Amniotic epithelial cell (primary cell): ENCODE measurements at regions not wholly inside any gene's neighbourhood (a gene's known extent, or its start where the extent isn't known, plus 50 kb on each side); places are given as distances from the start of the nearest gene placed in this dataset.

Experiments used
- DNase-seq: peaks from one replicate; pipeline ENCODE4 v3.0.0-alpha.2; 2010; ENCODE audit warnings: low read depth

- DNase-seq = no peak
These were observed 200.6 kb upstream of the LDB2 start for GRCh38 chr4:17098996-17099395.

GRCh38 chr4:17098401-17098800 lies 200.0 kb upstream of the LDB2 start:
- no peak for DNase-seq

- DNase-seq = no peak
These were observed 198.9 kb upstream of the LDB2 start for GRCh38 chr4:17097362-17097761.

DNA sequence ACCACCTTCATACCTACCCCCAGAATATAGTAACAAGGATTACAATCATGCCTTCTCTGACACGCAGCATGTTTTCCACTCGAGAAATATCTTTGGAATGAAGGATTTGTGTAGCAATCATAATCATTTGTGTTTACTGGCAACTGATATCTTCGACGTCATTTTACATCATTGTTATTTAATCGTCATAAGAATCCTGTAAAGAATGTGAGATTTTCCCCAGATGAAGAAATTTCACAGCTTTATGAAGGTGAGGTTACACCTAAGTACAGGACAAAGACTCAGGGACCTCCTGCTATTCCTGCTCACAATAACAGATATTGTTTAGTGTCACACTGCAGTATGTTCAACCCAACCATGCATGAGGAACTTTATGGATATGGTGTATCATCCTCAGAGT lies 198.2 kb upstream of the LDB2 start:
- DNase-seq = no peak

DNA sequence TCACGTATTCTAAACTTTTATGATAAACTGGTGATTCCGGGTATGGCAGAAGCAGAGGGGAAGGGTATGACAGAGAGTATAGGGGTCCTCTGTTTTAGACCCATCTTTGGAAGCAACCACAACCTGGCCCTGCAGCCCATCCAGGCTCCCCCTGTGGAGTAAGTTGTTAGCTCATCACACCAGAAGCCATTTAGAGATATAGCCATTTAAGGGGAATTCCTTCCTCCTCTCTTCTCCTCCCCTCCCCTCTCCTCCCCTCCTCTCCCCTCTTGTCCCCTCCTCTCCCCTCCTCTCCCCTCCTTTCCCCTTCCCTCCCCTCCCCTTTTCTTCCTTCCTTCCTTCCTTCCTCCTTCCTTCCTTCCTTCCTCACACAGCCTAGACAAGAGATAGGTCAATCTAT lies 197.3 kb upstream of the LDB2 start:
- DNase-seq = no peak

DNA sequence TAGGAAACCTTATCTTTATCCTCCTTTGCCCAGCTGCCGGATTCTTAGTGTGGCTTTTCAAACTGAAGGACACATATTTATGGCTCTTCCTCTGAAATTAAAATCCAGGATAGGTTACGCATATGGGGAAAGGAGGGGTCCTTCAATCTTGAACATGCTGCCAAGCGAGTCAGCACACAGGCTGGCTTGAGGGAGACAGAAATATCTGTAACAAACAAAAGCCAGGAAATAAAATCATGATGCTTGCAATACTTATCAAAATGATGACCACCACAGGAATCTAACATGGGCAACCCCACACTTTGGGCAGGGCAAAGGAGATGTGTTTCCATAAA lies 196.4 kb upstream of the LDB2 start:
- DNase-seq = no peak

- no peak for DNase-seq
These were observed 195.9 kb upstream of the LDB2 start for GRCh38 chr4:17094159-17094875.

DNA sequence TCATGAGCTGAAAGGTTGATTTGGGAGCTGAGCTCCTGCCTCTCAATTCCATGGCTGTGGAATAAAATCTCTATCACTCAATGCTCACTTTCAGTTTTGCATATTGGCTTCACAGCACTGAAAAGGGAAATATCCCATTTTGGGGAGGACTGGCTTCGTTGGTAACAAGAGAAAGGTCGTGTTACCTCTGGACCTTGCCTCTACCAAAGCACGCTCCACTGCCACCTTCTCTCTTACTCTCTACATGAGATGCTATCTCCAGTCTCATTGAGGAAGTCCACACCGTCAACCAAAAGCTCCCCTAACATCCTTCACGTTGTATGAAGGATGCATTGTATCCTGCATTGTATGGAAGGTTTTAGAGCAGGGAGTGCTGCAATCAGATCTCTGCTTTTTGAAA lies 195.0 kb upstream of the LDB2 start:
- no peak for DNase-seq

- no peak for DNase-seq
These were observed 194.4 kb upstream of the LDB2 start for GRCh38 chr4:17092736-17093437.

GRCh38 chr4:17091104-17091503 lies 192.7 kb upstream of the LDB2 start:
- DNase-seq = no peak

GRCh38 chr4:17090063-17090462 lies 191.6 kb upstream of the LDB2 start:
- DNase-seq = no peak

DNA sequence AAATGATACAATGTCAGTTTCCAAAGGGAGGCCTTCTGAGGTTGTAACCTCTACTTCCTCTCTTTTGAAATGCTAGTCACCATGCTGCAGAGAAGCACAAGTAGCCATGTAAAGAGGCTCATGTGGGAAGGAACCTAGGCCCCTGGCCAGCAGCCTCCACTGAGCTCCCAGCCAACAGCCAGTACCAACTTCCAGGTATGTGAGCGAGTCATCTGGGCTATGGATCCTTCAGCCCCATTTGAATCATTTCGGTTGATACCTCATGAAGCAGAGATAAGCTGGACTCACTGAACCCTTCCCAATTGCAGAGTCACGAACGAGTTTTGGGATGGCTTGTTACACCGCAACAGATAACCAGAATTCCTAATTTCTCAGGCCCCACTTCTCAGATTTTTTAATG lies 187.0 kb upstream of the LDB2 start:
- DNase-seq = no peak

GRCh38 chr4:17082186-17082585 lies 183.7 kb upstream of the LDB2 start:
- DNase-seq = peak; percentile 47

GRCh38 chr4:17081179-17081578 lies 182.7 kb upstream of the LDB2 start:
- DNase-seq = no peak

DNA sequence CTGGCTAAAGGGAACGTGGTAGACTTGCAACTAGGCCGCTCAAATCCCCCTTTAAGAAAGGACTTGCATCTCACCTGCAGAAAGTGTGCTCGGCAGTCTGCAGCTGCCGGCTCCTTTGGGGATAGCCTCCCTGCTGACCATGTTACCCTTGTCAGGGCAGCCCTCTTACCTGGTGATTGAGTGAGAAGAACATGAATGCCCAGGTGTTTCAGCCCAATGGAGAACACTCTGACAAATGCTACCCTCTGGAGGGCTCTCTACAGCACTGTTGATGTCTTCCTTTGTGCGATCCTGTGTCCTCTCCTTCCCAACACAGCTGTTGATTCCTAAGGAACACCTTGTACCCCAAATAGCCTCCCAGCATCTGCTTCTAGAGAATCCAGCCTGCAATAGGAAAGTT lies 178.7 kb upstream of the LDB2 start:
- DNase-seq = no peak

DNA sequence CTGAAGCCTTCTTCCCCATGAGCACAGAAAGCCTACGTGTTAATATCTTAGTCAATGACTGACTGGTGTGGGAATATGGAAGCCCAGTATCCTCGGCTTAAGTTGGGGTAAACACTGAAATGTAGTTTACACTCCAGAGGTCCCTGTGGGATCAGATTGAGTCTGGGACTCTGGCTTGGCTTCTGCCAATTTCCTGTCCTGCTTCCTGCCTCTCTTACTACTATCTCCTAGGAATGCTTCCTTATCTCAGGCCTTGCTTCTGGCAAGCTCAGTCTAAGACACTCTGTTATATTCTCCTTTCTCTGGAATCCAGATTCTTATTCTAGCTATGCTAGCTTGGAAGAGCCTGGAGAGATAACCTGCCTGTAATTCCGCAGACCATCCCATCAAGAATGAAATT lies 174.0 kb upstream of the LDB2 start:
- DNase-seq = peak; percentile 6

DNA sequence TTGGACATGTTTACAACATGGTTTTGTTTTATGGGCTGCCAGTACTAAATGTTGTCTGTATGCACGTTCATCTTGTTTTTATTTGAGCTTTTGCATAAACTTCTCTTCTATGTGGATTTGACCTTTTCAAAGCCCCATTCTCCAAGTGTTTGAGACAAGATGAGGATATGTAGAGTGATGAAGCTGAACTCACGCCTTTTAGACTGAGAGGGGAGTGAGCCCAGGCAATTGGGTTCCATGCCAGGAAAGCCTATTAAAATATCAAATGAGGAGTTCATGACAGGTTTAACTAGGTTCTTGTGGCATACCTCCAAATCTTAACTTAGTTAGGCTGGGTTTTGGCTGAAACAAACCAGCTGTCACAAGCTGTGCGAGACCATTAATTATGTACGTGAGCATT lies 170.4 kb upstream of the LDB2 start:
- no peak for DNase-seq

GRCh38 chr4:17068392-17068791 lies 169.9 kb upstream of the LDB2 start:
- peak; percentile 14 for DNase-seq

GRCh38 chr4:17066972-17067371 lies 168.5 kb upstream of the LDB2 start:
- DNase-seq = peak; percentile 42

DNA sequence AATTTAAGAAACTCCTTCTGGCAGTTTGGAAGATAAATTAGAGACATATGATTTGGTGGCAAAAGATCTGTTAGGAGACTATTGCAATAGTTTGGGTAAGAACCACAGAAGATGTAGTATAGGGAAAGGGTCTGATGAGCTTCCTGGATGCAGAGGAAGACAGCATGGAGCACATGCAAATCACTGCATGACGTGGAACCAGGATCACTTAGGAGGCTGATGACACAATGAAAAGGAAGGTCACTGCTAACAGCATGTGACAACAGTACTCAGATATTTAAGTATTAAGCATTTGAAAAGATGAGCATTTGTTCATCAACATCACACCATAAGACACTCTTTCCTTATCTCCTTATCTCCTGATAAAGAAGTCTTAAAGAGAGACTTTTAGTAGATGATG lies 167.8 kb upstream of the LDB2 start:
- DNase-seq = no peak

- no peak for DNase-seq
These were observed 167.4 kb upstream of the LDB2 start for GRCh38 chr4:17065821-17066220.

GRCh38 chr4:17064959-17065358 lies 166.5 kb upstream of the LDB2 start:
- DNase-seq = peak; percentile 6

DNA sequence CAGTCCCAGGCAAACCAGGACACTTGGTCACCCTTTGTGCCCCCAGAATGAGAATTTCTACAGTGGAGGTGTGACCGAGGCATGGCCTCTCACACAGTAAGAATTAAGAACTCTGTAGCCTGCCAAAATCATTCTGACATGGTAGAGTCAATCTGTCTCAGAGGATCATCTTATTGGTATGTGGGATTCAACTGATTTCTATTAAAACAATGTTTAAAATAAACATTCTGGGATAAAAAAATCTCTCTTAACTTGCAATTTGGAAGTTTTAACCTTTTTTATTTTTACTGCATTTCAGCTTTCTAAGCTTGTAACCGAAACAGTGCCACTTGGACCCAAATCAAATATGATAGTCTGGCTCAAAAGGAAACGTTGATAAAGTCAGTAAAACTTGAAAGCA lies 165.4 kb upstream of the LDB2 start:
- DNase-seq = no peak

- DNase-seq = no peak
These were observed 161.8 kb upstream of the LDB2 start for GRCh38 chr4:17060230-17060629.
